Muscle of back (tissue), 3 donors: ENCODE measurements at regions not wholly inside any gene's neighbourhood (a gene's known extent, or its start where the extent isn't known, plus 50 kb on each side); places are given as distances from the start of the nearest gene placed in this dataset.

Source experiments
- DNase-seq, 3 donors: peaks; one replicate each; pipeline versions ENCODE4 v3.0.0 to v3.0.0-alpha.2; 2013

GRCh38 chr1:17877316-17877715 lies 122.2 kb downstream of the ACTL8 start:
- no peak for DNase-seq

DNA sequence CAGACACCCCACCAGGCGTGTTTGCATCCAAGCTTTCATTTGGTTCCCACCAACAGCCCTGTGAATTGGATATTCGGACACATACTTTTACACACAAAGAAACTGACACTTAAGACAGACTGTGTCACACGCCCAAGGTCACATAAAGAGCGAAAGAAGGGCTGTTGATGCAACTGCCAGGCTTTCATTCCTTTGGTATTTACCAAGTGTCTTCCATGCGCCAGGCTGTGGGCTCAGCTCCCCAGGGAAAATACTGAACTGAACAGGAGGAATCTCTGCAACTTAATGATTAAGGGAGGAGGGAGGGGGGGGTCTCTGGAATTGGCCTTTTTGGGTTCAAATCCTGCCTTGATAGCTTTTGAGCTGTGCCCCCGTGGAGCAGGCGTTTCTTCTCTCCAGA lies 122.8 kb downstream of the ACTL8 start:
- DNase-seq = no peak

DNA sequence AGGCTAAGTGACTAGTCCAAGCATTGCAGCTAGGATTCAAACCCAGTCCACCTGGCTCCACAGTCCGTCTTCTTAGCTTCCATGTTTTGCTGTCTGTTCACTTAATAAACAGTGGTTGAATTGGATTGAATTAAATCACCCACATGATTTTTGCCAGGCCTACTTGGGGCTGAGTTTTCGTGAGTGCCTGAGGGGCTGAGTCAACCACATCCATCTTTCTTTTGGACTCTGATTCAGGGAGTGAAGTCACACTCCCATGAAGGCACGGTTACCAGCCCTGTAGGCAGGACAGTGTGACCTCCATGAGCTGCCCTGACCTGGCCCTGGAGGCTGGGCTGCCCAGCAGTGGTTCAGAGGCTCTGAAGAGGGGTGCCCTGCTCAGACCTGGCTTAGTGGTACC lies 123.7 kb downstream of the ACTL8 start:
- peak in 1 of 3 donors; percentile 49 for DNase-seq

- DNase-seq = no peak
Observed at GRCh38 chr1:17880449-17880848, 125.3 kb downstream of the ACTL8 start.

GRCh38 chr1:17881761-17882160 lies 126.6 kb downstream of the ACTL8 start:
- no peak for DNase-seq

GRCh38 chr1:17883136-17883535 lies 128.0 kb downstream of the ACTL8 start:
- no peak for DNase-seq

DNA sequence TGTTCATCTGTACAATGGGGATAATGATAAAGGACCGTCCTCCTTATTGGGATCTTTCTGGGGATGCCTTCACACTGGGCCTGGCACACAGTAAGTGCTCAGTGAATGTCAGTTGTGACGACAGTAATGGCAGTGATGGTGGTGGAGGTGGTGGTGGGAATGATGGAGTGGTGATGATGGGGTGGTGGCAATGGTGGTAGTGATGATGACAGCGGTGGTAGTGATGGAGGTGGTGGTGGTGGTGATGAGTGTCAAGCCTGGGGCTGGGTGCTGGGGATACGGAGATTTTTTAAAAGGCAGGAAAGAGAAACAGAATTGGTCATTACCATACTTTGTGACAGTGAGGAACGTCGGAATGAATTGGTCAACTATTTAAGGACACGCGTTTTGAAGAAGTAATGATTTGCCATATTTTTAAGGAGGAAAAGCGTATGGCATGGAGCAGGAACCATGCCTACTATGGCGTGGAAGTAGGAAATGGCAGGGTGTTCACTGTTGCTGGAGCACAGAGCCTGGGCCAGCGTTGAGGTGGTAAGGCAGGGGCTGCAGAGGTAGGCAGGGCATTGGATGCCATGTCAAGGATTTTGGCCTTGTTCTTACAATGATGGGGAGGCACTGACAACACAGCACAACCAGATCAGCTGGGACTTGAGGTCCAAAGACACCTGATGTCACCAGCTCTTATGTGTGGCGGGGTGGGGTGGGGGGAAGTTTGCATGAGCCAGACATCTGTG lies 128.7 kb downstream of the ACTL8 start:
- no peak for DNase-seq

DNA sequence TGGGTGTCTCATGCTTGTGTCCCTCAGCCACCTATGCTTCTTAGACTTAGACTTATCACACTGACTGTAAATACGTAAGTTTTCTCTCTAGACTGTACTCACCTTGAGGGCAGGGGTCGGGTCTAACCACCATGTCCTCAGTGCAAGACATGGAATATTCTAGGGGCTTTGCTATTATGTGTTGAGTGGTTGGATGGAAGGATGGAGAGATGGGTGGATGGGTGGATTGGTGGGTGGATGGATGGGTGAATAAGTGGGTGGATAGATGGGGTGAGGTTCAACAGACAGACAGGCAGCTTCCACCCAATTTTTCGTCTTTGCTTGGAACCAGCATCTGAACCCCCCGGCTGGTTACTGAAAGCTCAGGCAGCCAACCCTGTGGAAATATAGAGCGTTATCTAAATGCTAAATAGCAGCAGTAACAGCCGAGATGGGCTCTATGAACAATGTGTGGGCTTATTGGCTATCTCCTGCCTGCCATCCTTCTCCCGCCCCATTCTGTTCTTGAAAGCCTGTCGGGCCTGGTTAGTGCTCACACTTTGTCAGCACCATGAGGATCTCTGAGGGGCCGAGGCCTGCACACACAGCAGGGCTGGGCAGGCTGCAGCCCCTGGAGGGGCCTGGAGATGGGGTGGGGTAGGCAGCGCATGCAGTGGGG lies 130.7 kb downstream of the ACTL8 start:
- DNase-seq = no peak

DNA sequence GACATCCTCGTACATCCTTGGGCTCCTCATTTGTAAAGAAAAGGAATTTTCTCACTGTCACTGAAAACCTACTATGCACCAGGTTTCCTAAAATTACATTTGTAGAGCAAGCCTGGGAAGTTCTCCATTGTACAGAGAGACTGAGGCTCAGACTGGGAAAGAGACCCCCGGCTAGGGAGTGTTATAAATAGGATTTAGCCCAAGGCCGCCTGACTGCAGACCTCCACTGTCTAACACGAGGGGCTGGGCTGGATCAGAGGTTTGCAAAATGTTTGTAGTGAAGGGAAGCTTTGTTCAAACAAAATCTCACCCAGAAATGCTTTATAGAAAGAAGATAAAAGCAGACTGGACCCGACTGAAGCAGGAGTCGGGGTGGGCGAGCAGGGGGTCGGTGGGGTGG lies 131.3 kb downstream of the ACTL8 start:
- DNase-seq = no peak

GRCh38 chr1:17886838-17887441 lies 131.8 kb downstream of the ACTL8 start:
- DNase-seq = no peak

- no peak for DNase-seq
Observed at GRCh38 chr1:17887661-17888371, 132.7 kb downstream of the ACTL8 start.

DNA sequence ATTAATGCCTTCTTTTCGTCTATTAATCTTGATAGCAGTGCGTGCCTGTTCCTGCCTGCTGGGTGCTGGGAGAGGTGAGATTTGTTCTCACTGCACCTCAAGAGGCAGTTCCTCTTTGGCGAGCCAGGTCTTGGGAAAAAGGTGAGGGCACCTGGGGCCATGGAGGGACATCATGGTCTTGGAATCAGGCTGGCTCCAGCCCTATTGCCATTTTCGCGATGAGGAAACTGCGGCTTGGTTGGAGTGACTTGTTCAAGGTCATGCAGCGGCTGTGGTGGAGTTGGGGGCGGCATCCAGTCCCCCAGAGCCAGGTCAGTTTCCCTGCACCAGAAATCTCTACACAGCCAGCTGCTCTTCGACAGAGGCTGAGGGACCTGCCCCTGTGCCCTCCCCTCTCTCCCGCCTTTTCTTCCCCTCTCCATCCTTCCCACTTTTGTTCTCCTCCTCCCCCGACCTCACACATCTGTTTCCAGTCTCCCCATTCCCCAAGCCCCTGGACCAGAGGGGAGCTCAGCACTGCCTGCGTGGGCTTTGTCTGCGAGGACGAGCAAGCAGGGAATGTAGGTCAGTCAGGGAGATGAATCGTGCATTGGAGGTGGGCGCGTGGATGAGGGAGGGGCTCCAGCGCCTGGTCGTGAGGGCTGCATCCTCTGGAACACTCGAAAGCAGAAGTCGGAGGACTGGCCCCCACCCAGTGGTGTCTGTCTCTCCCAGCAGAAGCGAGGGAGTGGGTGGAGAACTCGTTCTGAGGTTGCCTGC lies 135.1 kb downstream of the ACTL8 start:
- DNase-seq = no peak

DNA sequence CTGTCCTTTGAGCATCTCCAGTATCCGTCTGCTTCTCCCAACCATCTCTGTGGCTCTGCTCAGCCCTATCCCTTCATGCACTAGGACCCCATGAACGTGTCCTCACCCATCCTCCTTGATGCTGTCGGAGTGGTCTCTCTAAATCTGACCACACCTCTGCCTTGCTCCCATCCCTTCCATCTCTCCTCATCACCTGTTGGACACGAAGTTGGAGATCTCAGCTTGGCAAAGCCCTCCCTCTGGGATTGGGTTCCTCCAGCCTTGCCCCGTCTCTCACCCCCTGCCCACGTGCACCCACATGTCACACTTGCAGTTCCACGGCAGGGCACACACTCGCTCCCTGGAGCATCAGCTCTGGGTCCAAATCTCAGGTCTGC lies 135.7 kb downstream of the ACTL8 start:
- no peak for DNase-seq

GRCh38 chr1:17891205-17892110 lies 136.3 kb downstream of the ACTL8 start:
- no peak for DNase-seq

DNA sequence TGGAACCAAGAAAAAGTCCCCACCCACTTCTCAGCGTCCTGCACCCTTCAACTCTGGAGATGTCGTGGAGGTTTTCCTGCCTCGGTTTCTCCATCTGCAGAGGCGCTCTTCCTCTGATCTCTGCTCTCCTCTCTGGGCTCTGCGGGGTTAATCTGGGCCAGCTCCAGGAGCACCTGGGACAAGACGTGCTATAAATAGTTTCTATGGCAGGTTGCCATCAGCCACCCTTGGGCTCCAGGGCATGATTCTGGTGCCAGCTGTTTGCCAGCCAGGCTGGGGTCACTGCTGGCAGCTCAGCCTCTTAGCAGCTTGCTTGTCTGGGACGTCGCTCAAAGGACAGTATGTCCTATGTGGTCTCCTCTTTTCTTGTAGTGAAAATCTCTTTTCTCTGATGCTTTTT lies 137.1 kb downstream of the ACTL8 start:
- no peak for DNase-seq

GRCh38 chr1:17892851-17893250 lies 137.7 kb downstream of the ACTL8 start:
- DNase-seq = no peak

- DNase-seq = no peak
Observed at GRCh38 chr1:17893891-17894631, 138.9 kb downstream of the ACTL8 start.

- no peak for DNase-seq
Observed at GRCh38 chr1:17895401-17895800, 140.3 kb downstream of the ACTL8 start.

- no peak for DNase-seq
Observed at GRCh38 chr1:17895986-17896385, 140.9 kb downstream of the ACTL8 start.

DNA sequence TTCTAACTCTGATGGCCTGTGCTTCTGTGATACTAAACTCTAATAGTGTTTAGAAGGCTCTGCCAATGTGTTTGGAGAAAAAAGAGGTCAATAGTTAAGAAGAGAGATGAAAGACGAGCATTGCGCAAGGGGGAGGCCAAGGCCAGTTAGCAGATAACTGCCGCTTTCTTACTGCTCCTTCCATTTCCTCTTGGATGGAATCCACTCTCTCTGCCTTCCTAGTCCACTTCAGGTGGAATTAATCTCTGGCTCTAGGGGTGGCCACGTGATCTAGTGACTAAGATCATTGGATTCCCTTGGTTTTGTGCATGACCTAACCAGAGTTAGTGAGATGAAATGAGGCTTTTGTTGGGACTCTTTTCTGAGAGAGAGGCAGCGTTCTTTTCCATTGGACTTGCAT lies 148.3 kb downstream of the ACTL8 start:
- DNase-seq = no peak
